ENCODE measurements at regions not wholly inside any gene's neighbourhood (a gene's known extent, or its start where the extent isn't known, plus 50 kb on each side); places are given as distances from the start of the nearest gene placed in this dataset.

GRCh38 chr7:53428045-53428444 lies 392.6 kb downstream of the POM121L12 start:
- TF ChIP-seq CTCF (IDR thresholded peaks at IDR 0.05; ENCODE audit: poor library complexity, severe bottlenecking): no peak
- TF ChIP-seq POLR2AphosphoS5 (IDR thresholded peaks at IDR 0.05): no peak
- no peak for TF ChIP-seq REST (IDR thresholded peaks at IDR 0.05; ENCODE audit: borderline replicate concordance)
- TF ChIP-seq EP300 (conservative IDR thresholded peaks at IDR 0.05; ENCODE audit: poor library complexity, severe bottlenecking): no peak
- TF ChIP-seq RAD21 (conservative IDR thresholded peaks at IDR 0.05): no peak
- TF ChIP-seq EZH2 (IDR thresholded peaks at IDR 0.05; ENCODE audit: borderline replicate concordance, insufficient read depth, low read length, poor library complexity, severe bottlenecking): no peak
- TF ChIP-seq TAF1 (IDR thresholded peaks at IDR 0.05; ENCODE audit: low read depth): no peak

Measured in neural cell (in vitro differentiated cells).